ENCODE measurements at regions not wholly inside any gene's neighbourhood (a gene's known extent, or its start where the extent isn't known, plus 50 kb on each side); places are given as distances from the start of the nearest gene placed in this dataset.
A peak's percentile ranks its signal among the peaks of the same experiment; 100 is the strongest.

DNA sequence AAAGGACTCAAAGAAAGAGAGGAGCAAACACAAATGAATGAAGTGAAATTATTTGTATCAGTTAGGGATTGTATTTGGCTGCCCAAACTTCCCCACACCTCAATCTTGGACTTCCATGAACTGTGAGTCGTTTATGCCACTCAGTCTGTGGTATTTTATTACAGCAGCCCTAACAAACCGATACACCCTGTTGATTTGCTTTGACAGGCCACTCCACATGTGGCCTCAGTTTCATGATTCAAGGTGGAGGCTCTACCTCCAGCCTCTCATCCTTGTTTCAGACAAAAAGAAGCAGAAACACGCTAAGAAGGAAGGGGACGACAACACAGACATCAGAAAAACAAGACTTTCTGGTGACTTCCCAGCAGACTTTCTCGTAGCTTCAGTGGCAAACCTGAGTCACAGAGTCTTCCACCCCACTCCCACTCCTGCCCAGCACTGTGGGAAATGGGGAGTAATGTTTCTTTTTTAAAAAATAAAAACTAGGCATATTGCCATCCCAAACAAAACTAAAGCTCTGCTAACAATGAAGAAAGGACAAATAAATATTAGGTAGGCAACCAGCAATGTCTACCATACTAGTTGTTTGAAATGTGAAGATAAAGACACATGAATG lies 52.2 kb upstream of the ABCA1 start:
- no peak overlapping the region for H3K9ac ChIP-seq (ENCODE audit: low read depth, low read length)
- no peaks in the 10 kb centered on the region for H3K36me3 ChIP-seq (ENCODE audit: control insufficient read depth, insufficient read depth, low read length)
- peaks cover 2% of the 10 kb centered on the region; the same call in 1 of the 2 replicates for H3K4me1 ChIP-seq (ENCODE audit: control insufficient read depth, insufficient read depth, low read length)
- no peaks in the 10 kb centered on the region for H3K27me3 ChIP-seq (ENCODE audit: control insufficient read depth, insufficient read depth, low read length)
- H3K4me3 ChIP-seq (ENCODE audit: low read depth, low read length): no peak overlapping the region
- H3K27ac ChIP-seq (ENCODE audit: low read depth, low read length): no peak overlapping the region
- no peaks in the 10 kb centered on the region for H3K9me3 ChIP-seq (ENCODE audit: control insufficient read depth, insufficient read depth, low read length)

- Histone ChIP-seq H3K9me3 (ENCODE audit: control insufficient read depth, insufficient read depth, low read length) (no peaks in the 10 kb centered on the region), H3K9ac (ENCODE audit: low read depth, low read length) (no peak overlapping the region), H3K36me3 (ENCODE audit: control insufficient read depth, insufficient read depth, low read length) (no peaks in the 10 kb centered on the region), H3K4me3 (ENCODE audit: low read depth, low read length) (no peak overlapping the region), H3K27me3 (ENCODE audit: control insufficient read depth, insufficient read depth, low read length) (no peaks in the 10 kb centered on the region), H3K4me1 (ENCODE audit: control insufficient read depth, insufficient read depth, low read length) (peaks cover 5% of the 10 kb centered on the region; the same call in 1 of the 2 replicates), H3K27ac (ENCODE audit: low read depth, low read length) (no peak overlapping the region)
Measured at GRCh38 chr9:104981543-104982129, 53.7 kb upstream of the ABCA1 start.

GRCh38 chr9:104982543-104982942 lies 54.6 kb upstream of the ABCA1 start:
- Histone ChIP-seq H3K4me1 (ENCODE audit: control insufficient read depth, insufficient read depth, low read length) (peaks cover 5% of the 10 kb centered on the region; the same call in 1 of the 2 replicates), H3K4me3 (ENCODE audit: low read depth, low read length) (no peak overlapping the region), H3K27me3 (ENCODE audit: control insufficient read depth, insufficient read depth, low read length) (no peaks in the 10 kb centered on the region), H3K9me3 (ENCODE audit: control insufficient read depth, insufficient read depth, low read length) (no peaks in the 10 kb centered on the region), H3K9ac (ENCODE audit: low read depth, low read length) (no peak overlapping the region), H3K36me3 (ENCODE audit: control insufficient read depth, insufficient read depth, low read length) (no peaks in the 10 kb centered on the region), H3K27ac (ENCODE audit: low read depth, low read length) (no peak overlapping the region)

GRCh38 chr9:104983491-104983890 lies 55.5 kb upstream of the ABCA1 start:
- H3K9ac ChIP-seq (ENCODE audit: low read depth, low read length): no peak overlapping the region
- no peak overlapping the region for H3K27ac ChIP-seq (ENCODE audit: low read depth, low read length)
- H3K36me3 ChIP-seq (ENCODE audit: control insufficient read depth, insufficient read depth, low read length): no peaks in the 10 kb centered on the region
- no peaks in the 10 kb centered on the region for H3K9me3 ChIP-seq (ENCODE audit: control insufficient read depth, insufficient read depth, low read length)
- peaks cover 5% of the 10 kb centered on the region; the same call in 1 of the 2 replicates for H3K4me1 ChIP-seq (ENCODE audit: control insufficient read depth, insufficient read depth, low read length)
- no peak overlapping the region for H3K4me3 ChIP-seq (ENCODE audit: low read depth, low read length)
- H3K27me3 ChIP-seq (ENCODE audit: control insufficient read depth, insufficient read depth, low read length): no peaks in the 10 kb centered on the region

DNA sequence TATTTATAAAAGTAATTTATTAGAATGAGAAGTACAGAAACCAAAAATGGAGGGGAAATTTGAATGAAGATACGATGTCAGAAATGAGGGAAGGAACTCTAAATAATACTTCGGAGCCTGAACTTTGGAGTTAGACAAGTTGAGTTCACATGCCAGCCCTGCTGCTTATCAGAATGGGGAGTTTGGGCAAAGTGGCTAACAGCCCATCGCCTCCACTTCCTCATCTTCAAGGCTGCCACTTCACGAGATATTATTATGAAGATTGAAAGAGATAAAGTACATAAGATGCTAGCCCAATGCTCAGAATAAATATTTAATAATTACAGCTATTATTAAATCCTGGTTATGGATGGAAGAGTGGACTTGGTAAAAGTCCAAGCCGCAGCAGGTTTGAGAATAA lies 56.2 kb upstream of the ABCA1 start:
- H3K9me3 ChIP-seq (ENCODE audit: control insufficient read depth, insufficient read depth, low read length): no peaks in the 10 kb centered on the region
- 0 out of 2 replicates have a peak, but pooled peaks cover 1% of the 10 kb centered on the region for H3K27me3 ChIP-seq (ENCODE audit: control insufficient read depth, insufficient read depth, low read length)
- H3K4me1 ChIP-seq (ENCODE audit: control insufficient read depth, insufficient read depth, low read length): peaks cover 5% of the 10 kb centered on the region; the same call in 1 of the 2 replicates
- no peak overlapping the region for H3K9ac ChIP-seq (ENCODE audit: low read depth, low read length)
- no peak overlapping the region for H3K4me3 ChIP-seq (ENCODE audit: low read depth, low read length)
- no peak overlapping the region for H3K27ac ChIP-seq (ENCODE audit: low read depth, low read length)
- H3K36me3 ChIP-seq (ENCODE audit: control insufficient read depth, insufficient read depth, low read length): no peaks in the 10 kb centered on the region

GRCh38 chr9:104984542-104984941 lies 56.6 kb upstream of the ABCA1 start:
- H3K9me3 ChIP-seq (ENCODE audit: control insufficient read depth, insufficient read depth, low read length): no peaks in the 10 kb centered on the region
- H3K27ac ChIP-seq (ENCODE audit: low read depth, low read length): no peak overlapping the region
- H3K4me3 ChIP-seq (ENCODE audit: low read depth, low read length): no peak overlapping the region
- H3K9ac ChIP-seq (ENCODE audit: low read depth, low read length): no peak overlapping the region
- H3K36me3 ChIP-seq (ENCODE audit: control insufficient read depth, insufficient read depth, low read length): no peaks in the 10 kb centered on the region
- peaks cover 5% of the 10 kb centered on the region for H3K27me3 ChIP-seq (ENCODE audit: control insufficient read depth, insufficient read depth, low read length)
- H3K4me1 ChIP-seq (ENCODE audit: control insufficient read depth, insufficient read depth, low read length): peaks cover 5% of the 10 kb centered on the region; the same call in 1 of the 2 replicates

DNA sequence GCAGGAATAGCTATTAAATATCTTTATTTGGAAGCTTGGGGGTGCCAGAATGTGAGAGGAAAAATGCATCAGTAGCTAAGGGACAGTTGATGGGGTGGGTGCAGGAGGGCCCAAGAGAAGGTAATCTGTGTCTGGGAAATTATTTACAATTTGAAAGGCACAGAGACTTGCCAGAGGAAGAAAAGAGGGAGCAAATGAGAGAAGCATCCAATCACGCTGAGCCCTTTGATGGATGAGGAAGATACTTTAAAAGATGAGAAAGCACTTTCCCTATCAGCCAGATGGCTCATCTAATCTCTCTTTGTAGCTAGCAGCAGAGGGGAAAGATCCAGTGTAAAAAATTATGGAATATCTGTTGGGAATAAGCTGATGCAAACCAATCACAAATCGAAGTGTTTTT lies 57.0 kb upstream of the ABCA1 start:
- Histone ChIP-seq H3K36me3 (ENCODE audit: control insufficient read depth, insufficient read depth, low read length) (no peaks in the 10 kb centered on the region), H3K27ac (ENCODE audit: low read depth, low read length) (no peak overlapping the region), H3K27me3 (ENCODE audit: control insufficient read depth, insufficient read depth, low read length) (peaks cover 9% of the 10 kb centered on the region), H3K9ac (ENCODE audit: low read depth, low read length) (no peak overlapping the region), H3K4me1 (ENCODE audit: control insufficient read depth, insufficient read depth, low read length) (peaks cover 5% of the 10 kb centered on the region; the same call in 1 of the 2 replicates), H3K9me3 (ENCODE audit: control insufficient read depth, insufficient read depth, low read length) (no peaks in the 10 kb centered on the region), H3K4me3 (ENCODE audit: low read depth, low read length) (no peak overlapping the region)

- H3K9ac ChIP-seq (ENCODE audit: low read depth, low read length): no peak overlapping the region
- no peak overlapping the region for H3K27ac ChIP-seq (ENCODE audit: low read depth, low read length)
- no peaks in the 10 kb centered on the region for H3K36me3 ChIP-seq (ENCODE audit: control insufficient read depth, insufficient read depth, low read length)
- H3K9me3 ChIP-seq (ENCODE audit: control insufficient read depth, insufficient read depth, low read length): no peaks in the 10 kb centered on the region
- peaks cover 11% of the 10 kb centered on the region for H3K4me1 ChIP-seq (ENCODE audit: control insufficient read depth, insufficient read depth, low read length)
- no peak overlapping the region for H3K4me3 ChIP-seq (ENCODE audit: low read depth, low read length)
- H3K27me3 ChIP-seq (ENCODE audit: control insufficient read depth, insufficient read depth, low read length): peaks cover 19% of the 10 kb centered on the region
Measured at GRCh38 chr9:104986096-104986495, 58.1 kb upstream of the ABCA1 start.

DNA sequence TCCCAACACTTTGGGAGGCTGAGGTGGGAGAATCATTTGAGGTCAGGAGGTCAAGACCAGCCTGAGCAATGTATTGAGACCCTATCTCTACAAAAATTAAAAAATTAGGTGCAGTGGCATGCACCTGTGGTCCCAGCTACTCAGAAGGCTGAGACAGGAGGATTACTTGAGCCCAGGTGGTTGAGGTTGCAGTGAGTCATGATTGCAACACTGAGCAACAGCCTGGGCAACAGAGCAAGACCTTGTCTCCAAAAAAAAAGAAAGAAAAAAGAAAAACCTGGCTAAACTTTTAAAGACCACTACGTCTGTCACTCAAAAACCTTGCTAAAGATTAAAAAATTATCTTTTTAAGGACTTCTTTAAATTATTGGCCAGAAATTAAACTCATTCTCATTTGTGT lies 59.8 kb upstream of the ABCA1 start:
- Histone ChIP-seq H3K9ac (ENCODE audit: low read depth, low read length) (no peak overlapping the region), H3K36me3 (ENCODE audit: control insufficient read depth, insufficient read depth, low read length) (no peaks in the 10 kb centered on the region), H3K4me1 (ENCODE audit: control insufficient read depth, insufficient read depth, low read length) (peaks cover 21% of the 10 kb centered on the region), H3K9me3 (ENCODE audit: control insufficient read depth, insufficient read depth, low read length) (no peaks in the 10 kb centered on the region), H3K27ac (ENCODE audit: low read depth, low read length) (no peak overlapping the region), H3K4me3 (ENCODE audit: low read depth, low read length) (no peak overlapping the region), H3K27me3 (ENCODE audit: control insufficient read depth, insufficient read depth, low read length) (peaks cover 34% of the 10 kb centered on the region)

- H3K36me3 ChIP-seq (ENCODE audit: control insufficient read depth, insufficient read depth, low read length): no peaks in the 10 kb centered on the region
- H3K9ac ChIP-seq (ENCODE audit: low read depth, low read length): no peak overlapping the region
- no peak overlapping the region for H3K27ac ChIP-seq (ENCODE audit: low read depth, low read length)
- H3K4me1 ChIP-seq (ENCODE audit: control insufficient read depth, insufficient read depth, low read length): peaks cover 28% of the 10 kb centered on the region
- H3K9me3 ChIP-seq (ENCODE audit: control insufficient read depth, insufficient read depth, low read length): no peaks in the 10 kb centered on the region
- peaks cover 35% of the 10 kb centered on the region for H3K27me3 ChIP-seq (ENCODE audit: control insufficient read depth, insufficient read depth, low read length)
- no peak overlapping the region for H3K4me3 ChIP-seq (ENCODE audit: low read depth, low read length)
Measured at GRCh38 chr9:104988539-104988938, 60.6 kb upstream of the ABCA1 start.

DNA sequence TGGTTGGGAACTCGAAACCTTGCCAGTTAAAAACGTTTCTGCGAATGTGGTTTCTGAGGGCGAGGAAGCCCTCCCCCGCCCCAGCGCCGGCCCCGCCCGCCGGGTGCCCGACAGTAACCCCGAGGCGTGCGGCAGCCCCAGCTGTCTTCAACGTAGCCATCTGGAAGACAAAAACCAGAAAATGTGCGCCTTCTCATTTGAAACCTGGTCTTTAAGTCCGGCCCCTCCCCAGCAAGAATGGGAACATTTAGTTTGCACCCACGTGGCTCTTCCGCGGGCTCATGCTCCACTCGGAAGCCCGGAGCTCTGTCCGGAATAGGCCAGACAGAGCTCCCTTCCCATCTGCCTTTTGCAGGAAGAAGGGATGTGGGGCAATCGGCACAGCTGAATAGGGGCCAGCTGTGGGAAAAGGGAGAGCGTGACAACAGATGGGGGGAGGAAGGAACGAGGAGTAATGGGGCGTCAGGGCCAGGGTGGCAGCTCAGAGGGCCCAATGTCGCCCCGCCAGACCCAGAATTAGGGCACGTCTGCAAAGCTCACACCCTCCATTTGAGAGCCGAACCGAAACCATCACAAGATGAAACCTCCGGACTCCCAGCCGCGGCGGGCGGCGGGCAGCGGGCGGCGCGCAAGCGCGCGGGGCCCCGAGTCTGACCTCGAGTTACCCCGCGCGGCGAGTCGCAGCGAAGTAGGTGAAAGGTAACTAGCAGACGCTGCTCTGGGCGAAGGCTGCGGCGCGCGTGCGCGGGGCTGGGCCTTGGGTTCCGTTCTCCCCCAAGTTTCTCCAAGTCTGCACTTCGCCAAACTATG lies 63.4 kb upstream of the ABCA1 start:
- peak overlapping the region; percentile 74 for H3K4me3 ChIP-seq (ENCODE audit: low read depth, low read length)
- H3K9me3 ChIP-seq (ENCODE audit: control insufficient read depth, insufficient read depth, low read length): no peaks in the 10 kb centered on the region

More for the DNA sequence above, 63.4 kb upstream of the ABCA1 start:
- Histone ChIP-seq H3K27me3 (ENCODE audit: control insufficient read depth, insufficient read depth, low read length) (peaks cover 35% of the 10 kb centered on the region), H3K27ac (ENCODE audit: low read depth, low read length) (peak overlapping the region; percentile 13), H3K36me3 (ENCODE audit: control insufficient read depth, insufficient read depth, low read length) (no peaks in the 10 kb centered on the region), H3K9ac (ENCODE audit: low read depth, low read length) (peak overlapping the region; percentile 20; the same call in 1 of the 2 replicates), H3K4me1 (ENCODE audit: control insufficient read depth, insufficient read depth, low read length) (peaks cover 31% of the 10 kb centered on the region)
